ENCODE measurements at regions not wholly inside any gene's neighbourhood (a gene's known extent, or its start where the extent isn't known, plus 50 kb on each side); places are given as distances from the start of the nearest gene placed in this dataset.

- no peak for DNase-seq
Observed at GRCh38 chr10:107453561-107453960, 289.1 kb upstream of the SORCS1 start.

- DNase-seq: no peak
Observed at GRCh38 chr10:107451047-107451446, 286.5 kb upstream of the SORCS1 start.

GRCh38 chr10:107450056-107450455 lies 285.6 kb upstream of the SORCS1 start:
- no peak for DNase-seq

- no peak for DNase-seq
Observed at GRCh38 chr10:107444443-107444842, 279.9 kb upstream of the SORCS1 start.

GRCh38 chr10:107443813-107444212 lies 279.3 kb upstream of the SORCS1 start:
- DNase-seq: no peak

- DNase-seq: no peak
Observed at GRCh38 chr10:107443326-107443725, 278.8 kb upstream of the SORCS1 start.

GRCh38 chr10:107442035-107442505 lies 277.6 kb upstream of the SORCS1 start:
- DNase-seq: no peak

GRCh38 chr10:107440741-107441140 lies 276.2 kb upstream of the SORCS1 start:
- no peak for DNase-seq

GRCh38 chr10:107437921-107438320 lies 273.4 kb upstream of the SORCS1 start:
- no peak for DNase-seq

GRCh38 chr10:107436568-107436967 lies 272.1 kb upstream of the SORCS1 start:
- DNase-seq: no peak

- no peak for DNase-seq
Observed at GRCh38 chr10:107434854-107435253, 270.3 kb upstream of the SORCS1 start.

- DNase-seq: no peak
Observed at GRCh38 chr10:107434201-107434600, 269.7 kb upstream of the SORCS1 start.

- DNase-seq: no peak
Observed at GRCh38 chr10:107433605-107434004, 269.1 kb upstream of the SORCS1 start.

- no peak for DNase-seq
Observed at GRCh38 chr10:107430446-107430845, 265.9 kb upstream of the SORCS1 start.

- no peak for DNase-seq
Observed at GRCh38 chr10:107427016-107427415, 262.5 kb upstream of the SORCS1 start.

- DNase-seq: no peak
Observed at GRCh38 chr10:107425931-107426553, 261.5 kb upstream of the SORCS1 start.

- DNase-seq: no peak
Observed at GRCh38 chr10:107424628-107425027, 260.1 kb upstream of the SORCS1 start.

- DNase-seq: no peak
Observed at GRCh38 chr10:107423903-107424302, 259.4 kb upstream of the SORCS1 start.

GRCh38 chr10:107422681-107423080 lies 258.2 kb upstream of the SORCS1 start:
- no peak for DNase-seq

- DNase-seq: no peak
Observed at GRCh38 chr10:107420196-107420595, 255.7 kb upstream of the SORCS1 start.

GRCh38 chr10:107418085-107418806 lies 253.7 kb upstream of the SORCS1 start:
- no peak for DNase-seq

GRCh38 chr10:107417446-107417845 lies 252.9 kb upstream of the SORCS1 start:
- DNase-seq: no peak

- no peak for DNase-seq
Observed at GRCh38 chr10:107415446-107415845, 250.9 kb upstream of the SORCS1 start.

GRCh38 chr10:107413971-107414370 lies 249.5 kb upstream of the SORCS1 start:
- DNase-seq: no peak

- no peak for DNase-seq
Observed at GRCh38 chr10:107409522-107409921, 245.0 kb upstream of the SORCS1 start.

All from NCI-H1092 (cell line).